ENCODE measurements at regions not wholly inside any gene's neighbourhood (a gene's known extent, or its start where the extent isn't known, plus 50 kb on each side); places are given as distances from the start of the nearest gene placed in this dataset.

GRCh38 chr12:126930234-126930633 lies 1336.7 kb upstream of the TMEM132C start:
- TF ChIP-seq CTCF (IDR thresholded peaks at IDR 0.05) (no peak), ZFX (IDR thresholded peaks at IDR 0.05; ENCODE audit: borderline replicate concordance) (no peak)
